Vagina (tissue), 2 donors: ENCODE measurements at regions not wholly inside any gene's neighbourhood (a gene's known extent, or its start where the extent isn't known, plus 50 kb on each side); places are given as distances from the start of the nearest gene placed in this dataset.
"Not testable (repeated sequence)": the region's sequence is repeated elsewhere in the genome, so short reads cannot be mapped to it uniquely, and the experiment has no call there.

ENCODE experiments used
- DNase-seq, 2 donors: peaks; one replicate each; pipeline ENCODE4 v3.0.0-alpha.2; 2017; ENCODE audit errors: extremely low spot score in 2 of 2
- H3K27ac ChIP-seq: fragments of 200-600 bp; sonication (generic); one replicate; pipeline ENCODE4 v1.5.1; 2019
- H3K27me3 ChIP-seq: fragments of 200-600 bp; sonication (generic); one replicate; pipeline ENCODE4 v1.5.1; 2019
- H3K36me3 ChIP-seq, 2 donors: fragments of 200-600 bp; sonication (generic); one replicate each; pipeline ENCODE4 v1.5.1; 2017 to 2019
- H3K4me1 ChIP-seq: fragments of 200-600 bp; sonication (generic); one replicate; pipeline ENCODE4 v1.5.1; 2019
- H3K4me3 ChIP-seq, 2 donors: fragments of 200-600 bp; sonication (generic); 1 replicate in 1 of 2; 2 replicates in 1 of 2; pipeline ENCODE4 v1.5.1; 2016 to 2019
- H3K9me3 ChIP-seq: fragments of 200-600 bp; sonication (generic); one replicate; pipeline ENCODE4 v1.5.1; 2019
- CTCF ChIP-seq, 3 experiments: fragments of 450-650 bp in 2 of 3; fragments of 200-600 bp in 1 of 3; sonication (generic) in 1 of 3; IDR thresholded peaks; one replicate each; pipeline ENCODE4 v1.5.1; 2017 to 2019; ENCODE audit warnings: antibody characterized with exemption in 3 of 3, mild to moderate bottlenecking in 2 of 3, moderate library complexity in 2 of 3
- POLR2A ChIP-seq, 2 donors: fragments of 450-650 bp; IDR thresholded peaks; one replicate each; pipeline ENCODE4 v1.6.1; 2017; ENCODE audit warnings: antibody characterized with exemption in 2 of 2, mild to moderate bottlenecking in 2 of 2, moderate library complexity in 2 of 2
- POLR2AphosphoS5 ChIP-seq, 2 donors: sonication (generic); formaldehyde crosslinking; IDR thresholded peaks; one replicate each; pipeline ENCODE4 v1.9.0; 2017; ENCODE audit warnings: antibody characterized with exemption in 2 of 2, mild to moderate bottlenecking in 2 of 2, low read depth in 1 of 2; ENCODE audit not compliant: insufficient read depth in 1 of 2
- intact Hi-C: fragments of 100-400 bp; cut with DNase I; formaldehyde crosslinking; loops from one replicate; pipeline ENCODE4 v1.15.1; 2023

- DNase-seq, result no peak
- TF ChIP-seq CTCF (IDR thresholded peaks at IDR 0.05) (no peak), POLR2AphosphoS5 (IDR thresholded peaks at IDR 0.05; ENCODE audit: insufficient read depth in 1 of 2, low read depth in 1 of 2) (no peak), POLR2A (IDR thresholded peaks at IDR 0.05) (no peak)
- no peaks in the 10 kb centered on the region for H3K27me3 ChIP-seq
Observed at GRCh38 chr21:7933923-7934322, 2587.5 kb upstream of the TPTE start.

GRCh38 chr21:7937297-7937696 lies 2584.1 kb upstream of the TPTE start:
- H3K27ac ChIP-seq, H3K4me1 ChIP-seq, intact Hi-C loops, H3K36me3 ChIP-seq, H3K27me3 ChIP-seq, DNase-seq, H3K4me3 ChIP-seq: not testable (repeated sequence)
- peaks cover 57% of the 10 kb centered on the region for H3K9me3 ChIP-seq

More at GRCh38 chr21:7933923-7934322, 2587.5 kb upstream of the TPTE start:
- Histone ChIP-seq H3K9me3 (peaks cover 38% of the 10 kb centered on the region), H3K27ac (no peak overlapping the region), H3K4me1 (no peaks in the 10 kb centered on the region), H3K36me3 (no peaks in the 10 kb centered on the region), H3K4me3 (no peak overlapping the region)
- intact Hi-C loops, result no loop called here

- intact Hi-C loops, H3K4me3 ChIP-seq, H3K36me3 ChIP-seq, H3K4me1 ChIP-seq, H3K27ac ChIP-seq, DNase-seq, H3K27me3 ChIP-seq: not testable (repeated sequence)
- H3K9me3 ChIP-seq, result peaks cover 56% of the 10 kb centered on the region
Observed at GRCh38 chr21:7938223-7938622, 2583.2 kb upstream of the TPTE start.

GRCh38 chr21:7941432-7941831 lies 2580.0 kb upstream of the TPTE start:
- peaks cover 47% of the 10 kb centered on the region for H3K9me3 ChIP-seq
- H3K27me3 ChIP-seq, H3K4me1 ChIP-seq, intact Hi-C loops, H3K36me3 ChIP-seq, H3K4me3 ChIP-seq, DNase-seq, H3K27ac ChIP-seq: not testable (repeated sequence)

- H3K4me1 ChIP-seq, H3K4me3 ChIP-seq, DNase-seq, intact Hi-C loops, H3K27ac ChIP-seq, H3K27me3 ChIP-seq, H3K36me3 ChIP-seq: not testable (repeated sequence)
- H3K9me3 ChIP-seq, result peaks cover 55% of the 10 kb centered on the region
Observed at GRCh38 chr21:7942219-7942618, 2579.2 kb upstream of the TPTE start.

GRCh38 chr21:7943534-7943933 lies 2577.8 kb upstream of the TPTE start:
- H3K27me3 ChIP-seq, H3K4me3 ChIP-seq, H3K36me3 ChIP-seq, intact Hi-C loops, DNase-seq, H3K27ac ChIP-seq, H3K4me1 ChIP-seq: not testable (repeated sequence)
- peaks cover 47% of the 10 kb centered on the region for H3K9me3 ChIP-seq

GRCh38 chr21:7947422-7947821 lies 2574.0 kb upstream of the TPTE start:
- Histone ChIP-seq H3K27ac (no peak overlapping the region), H3K4me1 (no peaks in the 10 kb centered on the region), H3K27me3 (no peaks in the 10 kb centered on the region), H3K4me3 (no peak overlapping the region), H3K9me3 (peaks cover 58% of the 10 kb centered on the region), H3K36me3 (no peaks in the 10 kb centered on the region)
- TF ChIP-seq CTCF (IDR thresholded peaks at IDR 0.05) (no peak), POLR2AphosphoS5 (IDR thresholded peaks at IDR 0.05; ENCODE audit: insufficient read depth in 1 of 2, low read depth in 1 of 2) (no peak), POLR2A (IDR thresholded peaks at IDR 0.05) (no peak)
- DNase-seq, result no peak
- intact Hi-C loops, result no loop called here

- H3K27me3 ChIP-seq, DNase-seq, H3K36me3 ChIP-seq, H3K27ac ChIP-seq, H3K4me1 ChIP-seq, intact Hi-C loops, H3K4me3 ChIP-seq: not testable (repeated sequence)
- H3K9me3 ChIP-seq, result peaks cover 53% of the 10 kb centered on the region
Observed at GRCh38 chr21:7948727-7949126, 2572.7 kb upstream of the TPTE start.

- H3K9me3 ChIP-seq, result peaks cover 52% of the 10 kb centered on the region
- H3K36me3 ChIP-seq, DNase-seq, H3K4me3 ChIP-seq, H3K27ac ChIP-seq, H3K27me3 ChIP-seq, intact Hi-C loops, H3K4me1 ChIP-seq: not testable (repeated sequence)
Observed at GRCh38 chr21:7949882-7950281, 2571.5 kb upstream of the TPTE start.
